HG03095 (cell line): ENCODE measurements at regions not wholly inside any gene's neighbourhood (a gene's known extent, or its start where the extent isn't known, plus 50 kb on each side); places are given as distances from the start of the nearest gene placed in this dataset.
"Not testable (repeated sequence)": the region's sequence is repeated elsewhere in the genome, so short reads cannot be mapped to it uniquely, and the experiment has no call there.

Experiments used
- ATAC-seq: cut with Tn5 transposase; IDR thresholded peaks from one replicate; pipeline ENCODE4 v1.9.1; 2021; ENCODE audit warnings: moderate library complexity; ENCODE audit not compliant: unreplicated experiment

GRCh38 chr3:182124716-182125115, 413.0 kb downstream of the SOX2 start:
- no peak for ATAC-seq

GRCh38 chr3:182129740-182130139, 418.0 kb downstream of the SOX2 start:
- no peak for ATAC-seq

DNA sequence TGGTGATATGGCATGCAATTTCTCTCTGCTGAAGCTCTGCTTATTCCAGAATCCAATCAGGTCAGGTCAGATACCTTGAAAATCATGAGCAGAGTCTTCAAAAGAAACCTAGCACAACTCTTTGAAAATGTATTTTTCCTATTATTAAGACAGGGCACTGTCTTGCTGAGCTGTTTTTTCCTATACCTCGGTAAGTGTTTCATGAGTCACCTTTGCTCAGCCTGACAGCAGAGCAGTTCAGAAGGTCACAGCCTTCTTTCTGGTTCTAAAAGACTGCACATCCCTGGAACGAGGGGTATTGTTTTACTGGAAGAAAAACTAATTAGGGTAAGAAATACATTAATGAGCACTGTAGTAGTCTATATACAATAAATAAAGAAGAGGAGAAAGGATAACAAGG, 422.0 kb downstream of the SOX2 start:
- ATAC-seq, result no peak

DNA sequence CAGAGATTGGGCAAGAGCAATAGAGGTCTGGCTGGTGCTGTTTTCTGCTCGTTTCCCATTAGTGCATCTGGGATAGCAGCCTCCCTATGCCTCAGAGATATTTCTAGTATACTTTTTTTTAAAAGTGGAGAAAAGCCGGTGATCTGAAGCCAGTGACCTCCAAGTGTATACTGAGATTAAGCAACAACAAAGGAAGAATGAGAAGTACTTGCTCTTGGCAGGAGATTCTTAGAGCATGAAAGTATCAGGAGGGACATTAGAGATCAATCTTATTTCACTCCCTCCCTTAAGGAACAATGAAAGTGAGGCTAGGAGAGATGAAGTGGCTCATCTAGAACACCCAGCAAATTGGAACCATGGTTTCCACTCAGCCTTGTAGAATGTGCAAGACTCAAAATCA, 423.3 kb downstream of the SOX2 start:
- no peak for ATAC-seq

DNA sequence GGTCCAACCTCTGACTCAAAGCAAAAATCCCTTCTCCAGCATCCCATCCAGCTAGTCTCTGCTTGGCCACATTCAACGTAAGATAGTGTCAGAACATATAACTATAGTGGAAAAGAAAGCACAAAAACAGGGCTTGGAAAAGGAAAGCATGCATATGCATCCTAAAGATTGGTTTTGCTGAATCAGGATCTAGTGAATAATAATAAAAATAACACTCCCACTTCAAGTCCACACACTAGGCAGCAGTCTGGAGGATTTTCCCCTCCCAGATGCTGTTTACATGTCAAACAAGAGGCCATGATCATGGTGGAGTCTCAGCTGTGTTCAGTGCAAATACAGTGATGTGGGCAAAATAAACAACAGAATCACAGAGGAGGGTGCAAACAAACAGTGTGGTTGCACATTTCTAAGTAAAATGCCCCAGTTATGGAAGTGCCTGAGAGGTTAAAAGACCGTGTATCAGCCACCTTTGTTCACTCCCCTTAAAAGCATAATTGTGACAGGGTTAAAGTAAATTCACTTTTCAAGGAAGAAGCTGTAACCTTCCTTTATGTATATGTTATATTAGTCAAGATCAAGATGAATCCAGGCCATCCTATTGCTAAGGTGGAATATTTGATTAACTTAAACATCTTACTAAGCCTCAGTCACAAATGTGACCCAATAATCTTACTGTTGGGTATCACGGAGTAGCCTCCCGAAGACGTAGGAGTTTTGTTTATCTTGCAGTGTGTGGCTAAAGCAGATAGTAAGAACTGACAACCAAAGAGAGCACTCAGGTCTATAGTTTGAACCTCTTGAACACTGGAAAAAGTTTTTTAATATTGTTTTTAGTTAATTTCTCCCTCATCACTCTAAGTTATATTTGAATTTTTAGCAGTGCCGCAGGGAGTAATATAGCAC, 424.5 kb downstream of the SOX2 start:
- ATAC-seq, result no peak

GRCh38 chr3:182138393-182138792, 426.7 kb downstream of the SOX2 start:
- ATAC-seq, result no peak

DNA sequence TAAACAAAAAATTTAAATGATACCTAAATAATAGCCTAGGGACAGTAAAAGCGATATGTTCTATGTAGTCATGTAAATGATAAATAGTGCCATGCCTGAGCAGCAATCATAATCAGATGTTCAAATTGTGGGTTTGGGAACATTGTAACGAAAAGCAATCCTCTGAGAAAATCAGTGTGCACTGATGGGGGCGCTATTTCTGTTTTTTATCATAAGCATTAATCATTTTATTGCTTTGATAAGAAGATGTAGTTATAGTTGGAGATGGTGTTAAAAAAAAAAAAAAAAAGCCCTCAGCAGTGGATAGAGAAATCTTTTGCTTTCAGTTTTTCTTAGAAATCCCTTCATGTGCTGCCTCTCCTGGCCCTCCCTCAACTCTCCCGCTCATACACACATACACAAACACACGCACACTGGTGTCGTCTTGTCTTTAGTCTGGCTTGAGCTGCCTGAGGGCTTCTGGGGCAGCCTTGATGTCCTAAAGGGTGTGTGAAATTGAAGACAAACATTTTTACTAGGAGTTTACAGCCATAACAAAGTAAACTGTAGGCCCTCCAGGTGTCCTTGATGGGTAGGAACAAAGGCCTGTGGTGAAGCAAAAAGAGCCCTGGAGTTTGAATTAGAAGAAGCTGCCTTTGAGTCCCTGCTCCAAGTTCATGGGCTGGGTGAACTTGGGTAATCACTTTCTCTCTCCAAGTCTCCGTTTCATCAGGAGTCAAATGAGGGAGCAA, 428.1 kb downstream of the SOX2 start:
- no peak for ATAC-seq

DNA sequence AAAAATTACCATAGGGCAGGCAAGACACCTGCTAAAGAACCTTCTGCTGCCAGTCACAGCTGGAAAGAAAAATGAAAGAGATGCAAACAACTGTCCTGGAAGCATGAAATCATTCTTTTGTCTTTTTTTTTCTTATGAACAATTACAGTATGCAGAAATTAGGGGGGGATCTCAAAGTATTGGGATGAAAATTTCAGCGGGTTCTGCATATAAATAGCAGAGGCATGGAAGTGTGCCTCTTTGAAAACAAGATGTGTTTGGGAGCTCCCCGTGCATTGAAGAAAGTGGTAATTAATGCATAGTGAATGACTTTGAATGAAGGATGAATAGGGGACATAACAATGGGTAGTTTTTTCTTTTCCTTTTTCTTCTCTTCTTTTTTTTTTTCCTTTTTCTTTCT, 431.2 kb downstream of the SOX2 start:
- no peak for ATAC-seq

GRCh38 chr3:182143903-182144302, 432.2 kb downstream of the SOX2 start:
- no peak for ATAC-seq

- no peak for ATAC-seq
These were observed 436.6 kb downstream of the SOX2 start for GRCh38 chr3:182148360-182148759.

GRCh38 chr3:182149594-182149993, 437.9 kb downstream of the SOX2 start:
- ATAC-seq, result no peak

- not testable (repeated sequence) for ATAC-seq
These were observed 444.6 kb downstream of the SOX2 start for GRCh38 chr3:182156326-182156725.

DNA sequence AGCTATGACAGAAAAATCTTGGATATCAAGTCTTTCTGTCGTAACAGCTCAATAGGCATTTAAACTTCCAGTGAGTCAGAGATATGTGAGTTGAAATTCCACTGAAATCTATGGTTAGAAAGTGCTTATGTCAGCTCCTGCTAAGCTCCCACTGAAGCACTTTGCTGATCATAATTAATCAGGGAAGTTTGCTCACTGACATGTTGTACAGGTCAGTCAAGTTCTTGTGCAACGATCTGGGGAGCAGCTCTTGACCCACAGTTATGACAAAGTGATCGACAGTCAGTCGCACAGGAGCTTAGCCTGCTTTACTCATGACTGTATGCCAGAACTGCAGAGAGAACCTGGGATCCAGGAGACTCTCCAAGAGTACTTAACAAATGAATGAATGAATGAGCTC, 453.5 kb downstream of the SOX2 start:
- ATAC-seq, result no peak

DNA sequence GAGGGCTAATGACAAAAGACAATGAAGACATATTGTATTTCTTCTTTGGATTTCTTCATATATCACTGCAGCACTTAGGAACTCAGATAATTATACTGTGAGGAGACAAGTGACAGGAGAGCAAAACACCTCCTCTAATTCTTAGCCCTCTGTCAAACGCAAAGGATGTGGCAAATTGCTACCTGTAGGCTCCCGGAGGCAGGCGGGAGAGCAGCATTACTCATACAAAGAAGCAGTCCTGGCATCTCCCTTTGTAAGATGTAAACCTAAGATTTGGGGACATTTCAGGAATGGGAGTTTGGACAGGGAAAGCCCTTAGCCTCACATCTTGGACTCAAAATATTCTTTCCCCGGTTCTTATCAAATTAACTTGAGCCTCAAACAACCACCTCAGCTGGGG, 460.8 kb downstream of the SOX2 start:
- no peak for ATAC-seq

DNA sequence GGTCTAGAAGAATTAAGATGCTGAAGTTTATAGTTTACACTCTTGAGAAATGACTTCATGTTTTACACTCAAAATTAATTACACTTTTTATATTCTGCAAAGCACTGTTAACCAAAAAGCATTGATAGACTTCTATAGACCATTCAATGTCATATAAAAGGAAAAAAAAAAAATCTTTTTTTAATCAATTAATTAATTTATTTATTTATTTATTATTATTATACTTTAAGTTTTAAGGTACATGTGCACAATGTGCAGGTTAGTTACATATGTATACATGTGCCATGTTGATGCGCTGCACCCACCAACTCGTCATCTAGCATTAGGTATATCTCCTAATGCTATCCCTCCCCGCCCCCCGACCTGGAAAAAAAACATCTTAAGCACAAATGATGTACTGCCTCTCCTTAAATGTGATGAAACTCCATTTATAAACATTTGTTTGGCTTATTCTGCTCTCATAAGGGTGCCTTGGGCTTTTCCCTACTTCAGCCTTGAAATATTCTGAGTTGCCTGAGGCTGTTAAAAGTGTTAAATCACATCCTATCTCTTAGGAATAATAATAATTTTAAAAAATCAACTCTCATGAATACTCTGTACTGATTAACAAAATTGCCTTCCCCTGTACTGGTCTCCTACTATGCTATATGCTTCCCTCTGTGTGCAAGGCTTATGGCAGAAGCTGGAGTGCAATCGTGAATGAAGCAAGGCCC, 466.9 kb downstream of the SOX2 start:
- no peak for ATAC-seq

- no peak for ATAC-seq
These were observed 467.9 kb downstream of the SOX2 start for GRCh38 chr3:182179631-182180030.

- no peak for ATAC-seq
These were observed 469.1 kb downstream of the SOX2 start for GRCh38 chr3:182180654-182181385.

DNA sequence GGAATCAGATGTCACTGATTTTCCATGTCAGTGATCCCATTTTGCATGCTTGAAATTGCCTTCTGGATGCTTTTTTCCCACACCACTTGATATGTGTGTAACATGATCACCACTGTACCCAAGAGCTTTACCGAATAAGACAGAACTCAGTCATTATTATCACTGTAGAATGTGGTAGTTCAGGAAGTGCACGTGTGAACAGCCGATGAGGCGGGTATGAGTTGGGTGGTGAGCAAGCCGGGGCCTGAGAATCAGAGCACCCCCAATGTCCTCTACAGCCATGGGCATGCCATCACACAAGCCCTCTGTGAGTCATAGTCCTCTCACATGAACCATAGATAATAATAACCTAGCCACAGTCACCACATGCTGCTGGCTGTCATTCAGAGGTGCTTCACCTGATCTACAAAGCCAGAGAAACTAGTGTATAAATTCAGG, 470.8 kb downstream of the SOX2 start:
- ATAC-seq, result peak; percentile 62

- no peak for ATAC-seq
These were observed 472.1 kb downstream of the SOX2 start for GRCh38 chr3:182183716-182184430.

GRCh38 chr3:182185313-182185712, 473.6 kb downstream of the SOX2 start:
- no peak for ATAC-seq
